PC-3 (cell line): ENCODE measurements at regions not wholly inside any gene's neighbourhood (a gene's known extent, or its start where the extent isn't known, plus 50 kb on each side); places are given as distances from the start of the nearest gene placed in this dataset.

ENCODE experiments used
- ATAC-seq: fragments of 200-7000 bp; cut with Tn5 transposase; 2 replicates; pipeline ENCODE4 v1.9.1; 2020; ENCODE audit warnings: mild to moderate bottlenecking, moderate library complexity
- BruUV-seq: library from RNA; stranded (reverse); fragments of 400-500 nt; replicated peaks from 2 replicates; lab custom pipeline; 2021; lab: Mats Ljungman, UMichigan
- CTCF ChIA-PET: fragments of 300-600 bp; sonication (Branson Sonifier 250); formaldehyde crosslinking; loops from one replicate; lab custom pipeline; 2022; ENCODE audit warnings: antibody characterized with exemption; lab: Charles Lee
- POLR2A ChIA-PET: fragments of 300-600 bp; sonication (Branson Sonifier 250); formaldehyde crosslinking; loops from one replicate; lab custom pipeline; 2022; ENCODE audit warnings: antibody characterized with exemption; ENCODE audit not compliant: unreplicated experiment; lab: Charles Lee
- DNase-seq: peaks from one replicate; pipeline ENCODE4 v3.0.0-alpha.2; 2015
- H2AFZ ChIP-seq: fragments of 300-600 bp; sonication (generic); 2 replicates; pipeline ENCODE4 v1.6.0; 2016; ENCODE audit warnings: antibody characterized with exemption, low read length
- H3F3A ChIP-seq: fragments of 300-600 bp; sonication (generic); one replicate; pipeline ENCODE4 v1.6.0; 2017; ENCODE audit warnings: antibody characterized with exemption, low read length, control low read depth, mild to moderate bottlenecking; ENCODE audit not compliant: unreplicated experiment
- H3K27ac ChIP-seq: fragments of 300-600 bp; sonication (generic); 2 replicates; pipeline ENCODE4 v1.5.1; 2016; ENCODE audit warnings: mild to moderate bottlenecking, low read length
- H3K27me3 ChIP-seq: fragments of 300-600 bp; sonication (generic); 2 replicates; pipeline ENCODE4 v1.6.1; 2016; ENCODE audit warnings: low read length, mixed read lengths
- H3K36me3 ChIP-seq: fragments of 300-600 bp; sonication (generic); 2 replicates; pipeline ENCODE4 v1.6.1; 2016; ENCODE audit warnings: low read depth, mixed run types, low read length, mixed read lengths
- H3K4me1 ChIP-seq: fragments of 300-600 bp; sonication (generic); 2 replicates; pipeline ENCODE4 v1.5.1; 2016; ENCODE audit warnings: low read length; ENCODE audit not compliant: insufficient read depth
- H3K4me2 ChIP-seq: fragments of 300-600 bp; sonication (generic); 2 replicates; pipeline ENCODE4 v1.6.0; 2016; ENCODE audit warnings: low read length
- H3K4me3 ChIP-seq: fragments of 300-600 bp; sonication (generic); 2 replicates; pipeline ENCODE4 v1.5.1; 2016; ENCODE audit warnings: mild to moderate bottlenecking, low read length, mixed read lengths
- H3K79me2 ChIP-seq: fragments of 300-600 bp; sonication (generic); 2 replicates; pipeline ENCODE4 v1.6.1; 2017; ENCODE audit warnings: low read length, mixed read lengths
- H3K9ac ChIP-seq: fragments of 300-600 bp; sonication (generic); 2 replicates; pipeline ENCODE4 v1.6.0; 2016; ENCODE audit warnings: mild to moderate bottlenecking, low read length
- H3K9me2 ChIP-seq: fragments of 300-600 bp; sonication (generic); replicated peaks from 2 replicates; pipeline ENCODE4 v1.6.1; 2016; ENCODE audit warnings: mixed run types, low read length, mixed read lengths
- H3K9me3 ChIP-seq: fragments of 300-600 bp; sonication (generic); 2 replicates; pipeline ENCODE4 v1.6.1; 2016; ENCODE audit warnings: low read length, mixed read lengths
- H4K20me1 ChIP-seq: fragments of 300-600 bp; sonication (generic); 2 replicates; pipeline ENCODE4 v1.6.1; 2016; ENCODE audit warnings: low read length, mixed read lengths
- EZH2 ChIP-seq: fragments of 300-600 bp; sonication (generic); IDR thresholded peaks from one replicate; pipeline ENCODE4 v1.6.1; 2017; ENCODE audit warnings: antibody characterized with exemption, mild to moderate bottlenecking, low read length; ENCODE audit not compliant: unreplicated experiment
- EZH2phosphoT487 ChIP-seq: fragments of 300-600 bp; sonication (generic); IDR thresholded peaks from 2 replicates; pipeline ENCODE4 v1.6.1; 2018; ENCODE audit warnings: mild to moderate bottlenecking, antibody characterized with exemption, low read length, borderline replicate concordance
- intact Hi-C: fragments of 100-400 bp; cut with micrococcal nuclease; formaldehyde crosslinking; loops from 2 replicates; pipeline ENCODE4 v1.9.0; 2023
- TF ChIP-seq, protein P1 (sequence below): fragments of 300-600 bp; sonication (generic); conservative IDR thresholded peaks from 2 replicates; pipeline ENCODE4 v1.5.1; 2017; ENCODE audit warnings: antibody characterized with exemption, low read depth, mild to moderate bottlenecking, low read length

- DNase-seq (peak; percentile 48), ATAC-seq (peak; percentile 91)
- Histone ChIP-seq H3K4me2 (0 out of 2 replicates have a peak overlapping the region, but pooled peaks have one; percentile 10), H3F3A (no peaks in the 10 kb centered on the region), H3K4me3 (no peak overlapping the region), H3K9me3 (no peaks in the 10 kb centered on the region), H3K9ac (no peak overlapping the region), H3K27ac (0 out of 2 replicates have a peak overlapping the region, but pooled peaks have one; percentile 11), H3K9me2 (no peaks in the 10 kb centered on the region), H2AFZ (no peak overlapping the region), H3K36me3 (no peaks in the 10 kb centered on the region), H3K27me3 (no peaks in the 10 kb centered on the region), H3K79me2 (no peaks in the 10 kb centered on the region), H3K4me1 (peaks cover 21% of the 10 kb centered on the region), H4K20me1 (no peaks in the 10 kb centered on the region)
- CTCF ChIA-PET, result no interaction called here
- POLR2A ChIA-PET, result no interaction called here
- no TSS peak for BruUV-seq
- intact Hi-C loops, result no loop called here
- TF ChIP-seq, protein P1, sequence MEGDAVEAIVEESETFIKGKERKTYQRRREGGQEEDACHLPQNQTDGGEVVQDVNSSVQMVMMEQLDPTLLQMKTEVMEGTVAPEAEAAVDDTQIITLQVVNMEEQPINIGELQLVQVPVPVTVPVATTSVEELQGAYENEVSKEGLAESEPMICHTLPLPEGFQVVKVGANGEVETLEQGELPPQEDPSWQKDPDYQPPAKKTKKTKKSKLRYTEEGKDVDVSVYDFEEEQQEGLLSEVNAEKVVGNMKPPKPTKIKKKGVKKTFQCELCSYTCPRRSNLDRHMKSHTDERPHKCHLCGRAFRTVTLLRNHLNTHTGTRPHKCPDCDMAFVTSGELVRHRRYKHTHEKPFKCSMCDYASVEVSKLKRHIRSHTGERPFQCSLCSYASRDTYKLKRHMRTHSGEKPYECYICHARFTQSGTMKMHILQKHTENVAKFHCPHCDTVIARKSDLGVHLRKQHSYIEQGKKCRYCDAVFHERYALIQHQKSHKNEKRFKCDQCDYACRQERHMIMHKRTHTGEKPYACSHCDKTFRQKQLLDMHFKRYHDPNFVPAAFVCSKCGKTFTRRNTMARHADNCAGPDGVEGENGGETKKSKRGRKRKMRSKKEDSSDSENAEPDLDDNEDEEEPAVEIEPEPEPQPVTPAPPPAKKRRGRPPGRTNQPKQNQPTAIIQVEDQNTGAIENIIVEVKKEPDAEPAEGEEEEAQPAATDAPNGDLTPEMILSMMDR, result no peak
- TF ChIP-seq EZH2 (no peak), EZH2phosphoT487 (no peak)
Observed at GRCh38 chr11:45037434-45038005, 86.8 kb upstream of the TP53I11 start.

DNA sequence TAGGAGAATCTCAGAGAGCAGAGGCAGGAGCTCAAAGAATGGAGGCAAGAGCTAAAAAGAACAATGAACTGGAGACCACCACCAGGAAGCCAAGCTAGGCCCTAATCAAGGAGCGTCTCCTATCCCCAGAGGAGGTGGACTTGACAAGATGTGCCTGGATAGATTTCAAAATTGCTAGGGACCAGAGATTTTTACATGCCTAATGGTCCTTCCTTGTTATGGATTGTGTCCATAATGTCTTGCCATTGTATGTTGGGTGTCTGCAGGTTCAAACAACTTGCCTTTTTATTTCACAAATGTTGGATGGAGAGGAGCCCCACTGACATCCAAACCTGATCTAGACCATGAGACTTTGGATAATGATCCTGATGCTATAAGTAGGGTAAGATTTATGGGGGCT, 88.2 kb upstream of the TP53I11 start:
- intact Hi-C loops, result no loop called here
- CTCF ChIA-PET, result no interaction called here

DNA sequence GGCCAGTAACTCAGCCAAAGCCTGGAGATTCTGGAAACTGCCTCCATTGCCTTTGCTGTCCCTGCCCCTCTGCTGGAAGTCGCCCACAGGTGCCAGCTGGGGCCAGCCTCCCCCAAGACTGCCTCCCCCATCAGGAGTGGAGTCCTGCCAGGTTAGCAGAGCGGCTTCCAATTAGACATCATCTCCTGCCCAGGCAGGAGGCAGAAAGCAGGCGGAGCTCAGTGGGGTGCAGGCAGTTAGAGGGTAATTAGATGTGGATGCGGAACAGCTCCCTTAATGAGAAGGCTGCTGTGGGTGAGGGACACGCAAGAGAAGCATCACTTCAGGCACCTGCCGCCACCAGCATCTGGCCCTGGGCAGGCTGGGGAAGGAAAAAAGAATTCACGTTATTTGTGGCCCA, 90.9 kb upstream of the TP53I11 start:
- no TSS peak for BruUV-seq
- Histone ChIP-seq H3K27ac (no peak overlapping the region), H3K27me3 (no peaks in the 10 kb centered on the region), H3F3A (no peaks in the 10 kb centered on the region), H3K4me3 (no peak overlapping the region), H3K9me3 (no peaks in the 10 kb centered on the region), H3K79me2 (no peaks in the 10 kb centered on the region), H2AFZ (no peak overlapping the region), H3K9me2 (no peaks in the 10 kb centered on the region), H3K36me3 (no peaks in the 10 kb centered on the region), H3K4me2 (no peak overlapping the region), H3K9ac (no peak overlapping the region), H4K20me1 (no peaks in the 10 kb centered on the region), H3K4me1 (peaks cover 49% of the 10 kb centered on the region)
- DNase-seq, result no peak
- no peak for TF ChIP-seq EZH2
- no peak for TF ChIP-seq EZH2phosphoT487
- TF ChIP-seq, protein P1, result no peak
- intact Hi-C loops, result loop anchor here (5.0 kb wide), 1 partner anchor 59 kb away; no protein-coding TSS in a partner anchor
- ChIA-PET CTCF (no interaction called here), POLR2A (no interaction called here)
- no peak for ATAC-seq

More for the DNA sequence above, 88.2 kb upstream of the TP53I11 start:
- no TSS peak for BruUV-seq
- Histone ChIP-seq H3K4me1 (peaks cover 27% of the 10 kb centered on the region), H4K20me1 (no peaks in the 10 kb centered on the region), H3K9me3 (no peaks in the 10 kb centered on the region), H3K4me3 (no peak overlapping the region), H3K4me2 (no peak overlapping the region), H3K27me3 (no peaks in the 10 kb centered on the region), H2AFZ (no peak overlapping the region), H3F3A (no peaks in the 10 kb centered on the region), H3K9me2 (no peaks in the 10 kb centered on the region), H3K36me3 (no peaks in the 10 kb centered on the region), H3K79me2 (no peaks in the 10 kb centered on the region), H3K27ac (no peak overlapping the region), H3K9ac (no peak overlapping the region)
- TF ChIP-seq, protein P1, result no peak
- no peak for TF ChIP-seq EZH2
- no peak for TF ChIP-seq EZH2phosphoT487
- ATAC-seq (no peak), DNase-seq (no peak)
- POLR2A ChIA-PET, result no interaction called here
